ENCODE measurements at regions not wholly inside any gene's neighbourhood (a gene's known extent, or its start where the extent isn't known, plus 50 kb on each side); places are given as distances from the start of the nearest gene placed in this dataset.

DNA sequence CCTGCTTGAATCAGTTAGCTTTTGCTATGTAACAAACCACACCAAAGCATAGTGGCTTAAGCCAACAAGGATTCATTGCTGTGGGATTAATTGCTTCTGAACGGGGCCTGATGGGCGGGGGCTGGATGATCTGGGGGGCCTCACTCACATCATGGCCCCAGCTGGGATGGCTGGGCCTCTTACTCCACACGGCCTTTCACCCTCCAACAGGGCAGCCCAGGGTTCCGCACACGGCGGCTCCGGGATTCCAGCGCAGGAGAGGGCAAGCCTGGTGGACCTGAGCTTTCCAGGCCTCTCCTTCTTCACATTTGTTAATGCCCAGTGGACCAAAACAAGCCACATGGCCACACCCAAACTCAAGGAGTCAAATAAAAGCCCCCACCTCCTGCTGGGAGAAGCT, 86.3 kb upstream of the PHLPP1 start:
- H3K27ac ChIP-seq, result no peak overlapping the region
- no peaks in the 10 kb centered on the region for H3K27me3 ChIP-seq
- H3K36me3 ChIP-seq, result no peaks in the 10 kb centered on the region
- H3K4me1 ChIP-seq (ENCODE audit: control insufficient read depth in 1 of 2, insufficient read depth in 1 of 2, low read depth in 1 of 2, low read length in 1 of 2), result no peaks in the 10 kb centered on the region
- H3K9me3 ChIP-seq, result no peaks in the 10 kb centered on the region
- TF ChIP-seq, protein P1, sequence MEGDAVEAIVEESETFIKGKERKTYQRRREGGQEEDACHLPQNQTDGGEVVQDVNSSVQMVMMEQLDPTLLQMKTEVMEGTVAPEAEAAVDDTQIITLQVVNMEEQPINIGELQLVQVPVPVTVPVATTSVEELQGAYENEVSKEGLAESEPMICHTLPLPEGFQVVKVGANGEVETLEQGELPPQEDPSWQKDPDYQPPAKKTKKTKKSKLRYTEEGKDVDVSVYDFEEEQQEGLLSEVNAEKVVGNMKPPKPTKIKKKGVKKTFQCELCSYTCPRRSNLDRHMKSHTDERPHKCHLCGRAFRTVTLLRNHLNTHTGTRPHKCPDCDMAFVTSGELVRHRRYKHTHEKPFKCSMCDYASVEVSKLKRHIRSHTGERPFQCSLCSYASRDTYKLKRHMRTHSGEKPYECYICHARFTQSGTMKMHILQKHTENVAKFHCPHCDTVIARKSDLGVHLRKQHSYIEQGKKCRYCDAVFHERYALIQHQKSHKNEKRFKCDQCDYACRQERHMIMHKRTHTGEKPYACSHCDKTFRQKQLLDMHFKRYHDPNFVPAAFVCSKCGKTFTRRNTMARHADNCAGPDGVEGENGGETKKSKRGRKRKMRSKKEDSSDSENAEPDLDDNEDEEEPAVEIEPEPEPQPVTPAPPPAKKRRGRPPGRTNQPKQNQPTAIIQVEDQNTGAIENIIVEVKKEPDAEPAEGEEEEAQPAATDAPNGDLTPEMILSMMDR (IDR thresholded peaks at IDR 0.05), result no peak
- no peak overlapping the region for H3K4me3 ChIP-seq (ENCODE audit: low read depth in 1 of 2, low read length in 1 of 2)

DNA sequence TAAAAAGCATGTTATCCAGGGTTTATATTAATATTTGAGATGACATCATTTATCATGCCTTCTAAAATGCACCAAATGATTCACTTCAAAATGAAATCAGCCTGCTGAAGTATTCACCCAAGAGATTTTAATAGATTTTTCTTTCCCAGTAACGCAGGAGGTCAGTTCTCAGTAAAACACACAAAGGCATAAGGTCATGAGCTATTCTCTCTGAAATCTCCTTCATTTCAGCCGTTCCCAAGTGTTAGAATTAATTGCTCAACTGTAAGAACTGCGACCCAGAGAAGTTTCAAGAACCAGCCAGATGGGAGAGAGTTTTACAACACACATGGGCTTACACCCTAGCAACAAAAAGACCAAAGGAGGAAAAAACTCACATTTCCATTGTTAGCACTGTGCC, 84.2 kb upstream of the PHLPP1 start:
- Histone ChIP-seq H3K27ac (no peak overlapping the region), H3K4me1 (ENCODE audit: control insufficient read depth in 1 of 2, insufficient read depth in 1 of 2, low read depth in 1 of 2, low read length in 1 of 2) (no peaks in the 10 kb centered on the region), H3K36me3 (no peaks in the 10 kb centered on the region), H3K9me3 (no peaks in the 10 kb centered on the region), H3K27me3 (no peaks in the 10 kb centered on the region), H3K4me3 (ENCODE audit: low read depth in 1 of 2, low read length in 1 of 2) (no peak overlapping the region)
- TF ChIP-seq, protein P1 (IDR thresholded peaks at IDR 0.05), result no peak

DNA sequence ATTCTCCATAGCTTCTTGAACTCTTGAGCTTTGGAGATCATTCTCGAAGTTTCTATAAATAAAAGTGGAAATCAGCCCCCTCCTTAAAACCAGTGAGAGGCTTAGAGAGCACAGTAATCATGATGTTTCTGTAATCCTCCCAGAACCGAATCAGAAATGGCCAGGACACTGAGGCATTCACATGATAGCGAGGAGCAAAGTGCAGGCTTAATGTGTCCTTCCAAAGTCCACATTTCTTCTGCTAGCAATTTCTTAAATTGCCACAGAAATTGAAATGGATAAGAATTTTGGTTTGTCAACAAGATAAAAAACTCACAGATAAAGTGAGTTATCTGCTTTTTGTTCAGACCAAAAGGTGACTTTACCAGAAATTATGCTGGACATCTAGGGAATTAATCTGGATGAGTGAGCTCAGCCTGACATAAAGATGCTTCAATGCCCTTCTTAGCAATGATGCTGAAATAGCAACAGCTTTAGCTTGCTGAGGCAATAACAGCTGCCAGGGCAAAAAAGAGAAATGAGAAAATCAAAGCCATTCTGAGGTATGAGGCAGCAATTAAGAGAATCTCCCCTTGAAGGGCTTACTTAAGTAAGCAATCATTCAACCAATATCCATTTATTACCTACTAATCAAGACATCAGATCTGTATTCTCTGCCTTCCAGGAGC, 82.4 kb upstream of the PHLPP1 start:
- H3K4me3 ChIP-seq (ENCODE audit: low read depth in 1 of 2, low read length in 1 of 2), result no peak overlapping the region
- no peaks in the 10 kb centered on the region for H3K9me3 ChIP-seq
- no peaks in the 10 kb centered on the region for H3K36me3 ChIP-seq
- H3K27me3 ChIP-seq, result no peaks in the 10 kb centered on the region
- TF ChIP-seq, protein P1 (IDR thresholded peaks at IDR 0.05), result no peak
- no peaks in the 10 kb centered on the region for H3K4me1 ChIP-seq (ENCODE audit: control insufficient read depth in 1 of 2, insufficient read depth in 1 of 2, low read depth in 1 of 2, low read length in 1 of 2)
- no peak overlapping the region for H3K27ac ChIP-seq

DNA sequence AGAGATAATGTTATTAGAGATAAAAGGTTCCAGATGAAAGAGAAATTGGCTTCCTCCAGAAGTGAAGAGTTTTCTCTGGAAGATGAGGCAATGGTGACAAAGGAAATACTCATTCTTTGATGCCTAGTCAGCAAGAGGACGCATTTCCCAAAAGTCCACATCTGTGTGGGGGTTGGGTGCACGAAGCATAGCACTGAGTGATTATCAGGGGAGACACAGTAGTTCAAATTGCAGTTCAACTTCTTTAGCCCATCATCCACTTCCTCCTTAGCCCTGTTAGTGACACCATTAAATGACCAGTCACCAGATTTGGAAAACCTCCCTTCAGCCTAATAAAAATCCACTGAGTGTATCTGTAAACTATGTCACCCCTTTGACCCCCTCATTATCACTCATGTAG, 80.9 kb upstream of the PHLPP1 start:
- Histone ChIP-seq H3K4me3 (ENCODE audit: low read depth in 1 of 2, low read length in 1 of 2) (no peak overlapping the region), H3K4me1 (ENCODE audit: control insufficient read depth in 1 of 2, insufficient read depth in 1 of 2, low read depth in 1 of 2, low read length in 1 of 2) (no peaks in the 10 kb centered on the region), H3K27me3 (no peaks in the 10 kb centered on the region), H3K9me3 (no peaks in the 10 kb centered on the region), H3K27ac (no peak overlapping the region), H3K36me3 (no peaks in the 10 kb centered on the region)
- TF ChIP-seq, protein P1 (IDR thresholded peaks at IDR 0.05), result no peak

DNA sequence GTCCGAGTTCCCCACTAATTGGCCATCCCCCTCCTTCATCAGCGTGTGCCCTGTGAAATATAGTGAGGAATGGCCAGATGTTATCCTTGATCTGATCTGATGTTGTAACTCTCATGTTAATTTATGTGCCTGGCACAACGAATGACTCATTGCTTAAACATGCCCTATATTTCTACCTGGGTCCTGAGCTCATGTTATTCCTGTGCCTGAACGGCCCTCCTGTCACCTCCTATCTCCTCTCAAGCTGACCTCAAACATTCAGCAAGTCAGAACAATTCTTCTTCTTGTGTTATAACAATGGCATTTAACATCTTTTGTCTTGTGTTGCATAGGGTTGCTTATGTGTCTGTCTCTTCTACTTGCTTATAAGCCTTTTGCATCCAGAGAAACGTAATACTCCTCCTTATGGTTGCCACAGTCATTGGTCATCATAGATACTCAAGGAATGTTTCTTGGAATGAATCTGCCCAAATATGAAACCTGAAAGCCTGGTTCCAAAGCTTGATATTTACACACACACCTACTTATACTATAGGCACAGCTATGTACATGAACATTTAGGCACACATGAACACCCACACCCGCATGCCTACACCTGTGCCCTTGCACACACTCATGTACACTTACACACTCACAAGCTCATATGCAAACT, 80.2 kb upstream of the PHLPP1 start:
- Histone ChIP-seq H3K4me3 (ENCODE audit: low read depth in 1 of 2, low read length in 1 of 2) (no peak overlapping the region), H3K4me1 (ENCODE audit: control insufficient read depth in 1 of 2, insufficient read depth in 1 of 2, low read depth in 1 of 2, low read length in 1 of 2) (no peaks in the 10 kb centered on the region), H3K9me3 (no peaks in the 10 kb centered on the region), H3K27me3 (no peaks in the 10 kb centered on the region), H3K36me3 (no peaks in the 10 kb centered on the region), H3K27ac (no peak overlapping the region)
- TF ChIP-seq, protein P1 (IDR thresholded peaks at IDR 0.05), result no peak

Data from neutrophil (primary cell).